H9 (cell line): ENCODE measurements at regions not wholly inside any gene's neighbourhood (a gene's known extent, or its start where the extent isn't known, plus 50 kb on each side); places are given as distances from the start of the nearest gene placed in this dataset.

ENCODE experiments used
- DNase-seq: peaks from one replicate; pipeline ENCODE4 v3.0.0-alpha.2; 2017
- H2AFZ ChIP-seq: one replicate; pipeline ENCODE4 v1.6.1; 2013; ENCODE audit warnings: mild to moderate bottlenecking, low read length, control low read depth, moderate library complexity
- H2AK5ac ChIP-seq: 2 replicates; pipeline ENCODE4 v1.6.1; 2013; ENCODE audit warnings: low read length, control low read depth, mixed read lengths; ENCODE audit not compliant: insufficient read length
- H2BK120ac ChIP-seq: one replicate; pipeline ENCODE4 v1.6.1; 2013; ENCODE audit warnings: low read depth, mild to moderate bottlenecking, low read length, control low read depth, inconsistent platforms; ENCODE audit not compliant: poor library complexity, severe bottlenecking
- H2BK12ac ChIP-seq: 2 replicates; pipeline ENCODE4 v1.6.1; 2013; ENCODE audit warnings: low read length, control low read depth, mixed read lengths, low read depth; ENCODE audit not compliant: insufficient read length
- H2BK15ac ChIP-seq: 2 replicates; pipeline ENCODE4 v1.6.1; 2013; ENCODE audit warnings: low read depth, low read length, control low read depth
- H2BK20ac ChIP-seq: one replicate; pipeline ENCODE4 v1.6.1; 2013; ENCODE audit warnings: low read depth, mild to moderate bottlenecking, low read length, control low read depth, inconsistent platforms; ENCODE audit not compliant: poor library complexity, severe bottlenecking
- H2BK5ac ChIP-seq: 2 replicates; pipeline ENCODE4 v1.6.1; 2013; ENCODE audit warnings: low read length, control low read depth, mixed read lengths; ENCODE audit not compliant: insufficient read length
- H3K14ac ChIP-seq: 2 replicates; pipeline ENCODE4 v1.6.1; 2013; ENCODE audit warnings: low read length, control low read depth; ENCODE audit not compliant: insufficient read depth
- H3K18ac ChIP-seq: 2 replicates; pipeline ENCODE4 v1.6.1; 2013; ENCODE audit warnings: low read depth, mild to moderate bottlenecking, mixed read lengths, low read length, control low read depth; ENCODE audit not compliant: insufficient read length
- H3K23ac ChIP-seq: 2 replicates; pipeline ENCODE4 v1.6.1; 2013; ENCODE audit warnings: low read length, control low read depth, mixed read lengths, low read depth; ENCODE audit not compliant: insufficient read length
- H3K23me2 ChIP-seq: 2 replicates; pipeline ENCODE4 v1.6.1; 2013; ENCODE audit warnings: low read depth, mild to moderate bottlenecking, mixed read lengths, low read length, control low read depth; ENCODE audit not compliant: insufficient read length, poor library complexity, severe bottlenecking
- H3K27ac ChIP-seq: 2 replicates; pipeline ENCODE4 v1.5.1; 2013; ENCODE audit warnings: low read length, control low read depth, mixed read lengths, low read depth; ENCODE audit not compliant: insufficient read length
- H3K27me3 ChIP-seq: 2 replicates; pipeline ENCODE4 v1.6.1; 2013; ENCODE audit warnings: low read length, control low read depth, inconsistent platforms; ENCODE audit not compliant: insufficient read depth
- H3K4ac ChIP-seq: 2 replicates; pipeline ENCODE4 v1.6.1; 2013; ENCODE audit warnings: low read depth, mild to moderate bottlenecking, control low read depth, inconsistent platforms, low read length, moderate library complexity
- H3K4me1 ChIP-seq: 2 replicates; pipeline ENCODE4 v1.6.1; 2013; ENCODE audit warnings: low read length, control low read depth, inconsistent platforms; ENCODE audit not compliant: insufficient read depth
- H3K4me2 ChIP-seq: 2 replicates; pipeline ENCODE4 v1.6.1; 2013; ENCODE audit warnings: low read length, control low read depth, mixed read lengths; ENCODE audit not compliant: insufficient read length, insufficient read depth
- H3K56ac ChIP-seq: 2 replicates; pipeline ENCODE4 v1.6.1; 2013; ENCODE audit warnings: low read depth, mild to moderate bottlenecking, mixed read lengths, low read length, control low read depth; ENCODE audit not compliant: insufficient read length
- H3K79me1 ChIP-seq: 2 replicates; pipeline ENCODE4 v1.6.1; 2013; ENCODE audit warnings: low read depth, mild to moderate bottlenecking, moderate library complexity, low read length, control low read depth, inconsistent platforms; ENCODE audit not compliant: insufficient read depth, poor library complexity, severe bottlenecking
- H3K79me2 ChIP-seq: 2 replicates; pipeline ENCODE4 v1.6.1; 2013; ENCODE audit warnings: low read length, control low read depth, inconsistent platforms; ENCODE audit not compliant: insufficient read depth
- H3K9ac ChIP-seq: 2 replicates; pipeline ENCODE4 v1.6.1; 2013; ENCODE audit warnings: low read length, control low read depth, mixed read lengths; ENCODE audit not compliant: insufficient read length; ENCODE audit errors: extremely low read depth
- H3K9me3 ChIP-seq: one replicate; pipeline ENCODE4 v1.6.1; 2013; ENCODE audit warnings: low read depth, low read length, inconsistent platforms; ENCODE audit not compliant: control insufficient read depth
- H3T11ph ChIP-seq: one replicate; pipeline ENCODE4 v1.6.1; 2013; ENCODE audit warnings: mild to moderate bottlenecking, low read length, control low read depth, inconsistent platforms
- H4K20me1 ChIP-seq: one replicate; pipeline ENCODE4 v1.6.1; 2013; ENCODE audit not compliant: control insufficient read depth, insufficient read length, insufficient read depth
- H4K5ac ChIP-seq: 2 replicates; pipeline ENCODE4 v1.6.1; 2013; ENCODE audit warnings: low read depth, mild to moderate bottlenecking, mixed read lengths, low read length, control low read depth; ENCODE audit not compliant: insufficient read length
- H4K8ac ChIP-seq: replicated peaks from 2 replicates; pipeline ENCODE4 v1.6.1; 2013; ENCODE audit warnings: low read length, control low read depth, mixed read lengths, low read depth; ENCODE audit not compliant: insufficient read length
- H4K91ac ChIP-seq: 2 replicates; pipeline ENCODE4 v1.6.1; 2013; ENCODE audit warnings: low read depth, mild to moderate bottlenecking, moderate library complexity, mixed read lengths, low read length, control low read depth; ENCODE audit not compliant: insufficient read length
- H3K27ac Mint-ChIP-seq, 3 experiments: 2 replicates in 2 of 3; 3 replicates in 1 of 3; pipeline ENCODE4 v1.8.0; 2020 to 2021; ENCODE audit warnings: mixed read lengths in 3 of 3, mild to moderate bottlenecking in 1 of 3, moderate library complexity in 1 of 3
- H3K27me3 Mint-ChIP-seq: 2 replicates; pipeline ENCODE4 v1.8.0; 2021; ENCODE audit warnings: low read depth, mild to moderate bottlenecking, moderate library complexity, mixed read lengths
- H3K36me3 Mint-ChIP-seq, 3 experiments: 2 replicates in 2 of 3; 3 replicates in 1 of 3; pipeline ENCODE4 v1.8.0; 2020 to 2021; ENCODE audit warnings: low read depth in 3 of 3, mixed read lengths in 3 of 3; ENCODE audit not compliant: insufficient read depth in 1 of 3
- H3K4me1 Mint-ChIP-seq, 2 experiments: 2 replicates each; pipeline ENCODE4 v1.8.0; 2020; ENCODE audit warnings: mixed read lengths in 2 of 2
- H3K4me3 Mint-ChIP-seq, 2 experiments: 2 replicates in 1 of 2; 3 replicates in 1 of 2; pipeline ENCODE4 v1.8.0; 2020 to 2021; ENCODE audit warnings: mild to moderate bottlenecking in 2 of 2, mixed read lengths in 2 of 2, moderate library complexity in 1 of 2
- H3K9me3 Mint-ChIP-seq, 2 experiments: 2 replicates in 1 of 2; 3 replicates in 1 of 2; pipeline ENCODE4 v1.8.0; 2020; ENCODE audit warnings: mild to moderate bottlenecking in 2 of 2, mixed read lengths in 2 of 2, moderate library complexity in 1 of 2
- WGBS: extraction: QIAGEN DNeasy Blood & Tissue Kit; methylation state at CpG from one replicate; pipeline ENCODE4 v1.1.7; 2013; ENCODE audit warnings: missing lambda C conversion rate, low lambda C conversion rate, mixed read lengths; ENCODE audit not compliant: insufficient read length; ENCODE audit errors: extremely low coverage; 5-methylcytosine and 5-hydroxymethylcytosine counted together
- TF ChIP-seq, protein P1 (sequence below): fragments of 200-600 bp; sonication (generic); conservative IDR thresholded peaks from 3 replicates; pipeline ENCODE4 v1.8.0; 2021; ENCODE audit warnings: antibody characterized with exemption, mild to moderate bottlenecking

DNA sequence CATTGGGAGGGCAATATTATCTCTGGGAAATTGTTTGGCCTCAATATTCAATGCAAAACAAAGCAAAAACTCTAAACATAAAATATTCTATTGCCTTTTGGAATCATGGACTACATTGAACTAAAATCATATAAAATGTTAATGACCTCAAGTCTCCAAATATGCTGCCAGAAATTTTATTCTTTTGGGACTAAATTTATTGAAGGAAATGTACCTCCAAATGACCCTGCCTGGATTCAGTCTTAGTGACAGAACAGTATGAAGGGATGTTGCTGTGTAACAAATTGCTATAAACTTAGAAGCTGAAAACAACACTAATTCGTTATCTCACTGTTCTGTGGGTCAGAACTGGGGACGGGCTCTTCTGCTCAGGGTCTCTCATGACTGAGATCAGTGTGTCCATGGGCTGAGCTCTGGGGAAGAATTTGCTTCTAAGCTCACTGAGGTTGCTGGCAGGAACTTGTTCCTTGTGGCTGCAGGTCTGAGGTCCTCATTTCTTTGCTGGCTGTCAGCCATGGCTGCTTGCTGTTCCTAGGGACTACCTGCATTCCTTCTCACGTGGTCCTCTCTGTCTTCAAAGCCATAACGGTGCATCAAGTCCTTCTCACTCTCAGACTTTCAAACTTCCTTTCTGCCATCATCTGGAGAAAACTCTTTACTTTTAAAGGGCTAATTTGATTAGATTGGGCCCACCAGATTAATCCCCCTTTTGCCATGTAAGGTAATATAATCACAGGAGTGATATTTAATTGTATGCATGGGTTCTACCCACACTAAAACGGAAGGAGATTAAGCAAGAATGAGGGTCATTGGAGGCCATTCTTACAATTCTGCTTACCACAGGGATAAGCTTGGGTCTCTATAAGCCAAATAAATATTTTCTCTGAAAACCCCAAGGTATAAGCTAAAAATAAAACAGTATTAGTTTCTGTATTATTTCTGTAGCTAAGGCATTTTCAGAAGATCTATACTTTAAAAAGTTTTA is 149.0 kb downstream of the ADCYAP1 start:
- Histone ChIP-seq H3T11ph (no peak overlapping the region), H2BK120ac (no peak overlapping the region), H3K14ac (peak overlapping the region; percentile 47; the same call in 1 of the 2 replicates), H3K27me3 (no peaks in the 10 kb centered on the region), H3K79me2 (no peaks in the 10 kb centered on the region), H3K27ac (no peak overlapping the region), H2BK5ac (no peak overlapping the region), H2AFZ (no peak overlapping the region), H3K4me1 (no peaks in the 10 kb centered on the region), H3K79me1 (no peaks in the 10 kb centered on the region), H4K5ac (no peak overlapping the region), H2BK12ac (no peak overlapping the region), H3K4ac (no peak overlapping the region), H4K91ac (no peak overlapping the region), H3K18ac (no peak overlapping the region), H3K23me2 (no peaks in the 10 kb centered on the region), H3K4me2 (no peak overlapping the region), H3K9ac (no peak overlapping the region), H4K8ac (no peak overlapping the region), H2BK15ac (no peak overlapping the region), H4K20me1 (no peaks in the 10 kb centered on the region), H3K9me3 (no peaks in the 10 kb centered on the region), H3K56ac (no peak overlapping the region), H2AK5ac (no peak overlapping the region), H2BK20ac (peak overlapping the region; percentile 45), H3K23ac (no peak overlapping the region)
- H3K27me3 Mint-ChIP-seq = no peaks in the 10 kb centered on the region
- H3K9me3 Mint-ChIP-seq = peaks cover 19 to 20% of the 10 kb centered on the region in 2 experiments
- peaks cover 12 to 15% of the 10 kb centered on the region in 2 experiments for H3K4me1 Mint-ChIP-seq
- peaks cover 0 to 22% (median 6%) of the 10 kb centered on the region in 3 experiments; a peak in 3 of 7 replicates for H3K36me3 Mint-ChIP-seq
- H3K27ac Mint-ChIP-seq = peak overlapping the region in 2 of 3 experiments; percentile 20 to 80; a peak in 3 of 7 replicates
- no peak overlapping the region for H3K4me3 Mint-ChIP-seq
- no peak for DNase-seq
- TF ChIP-seq, protein P1, sequence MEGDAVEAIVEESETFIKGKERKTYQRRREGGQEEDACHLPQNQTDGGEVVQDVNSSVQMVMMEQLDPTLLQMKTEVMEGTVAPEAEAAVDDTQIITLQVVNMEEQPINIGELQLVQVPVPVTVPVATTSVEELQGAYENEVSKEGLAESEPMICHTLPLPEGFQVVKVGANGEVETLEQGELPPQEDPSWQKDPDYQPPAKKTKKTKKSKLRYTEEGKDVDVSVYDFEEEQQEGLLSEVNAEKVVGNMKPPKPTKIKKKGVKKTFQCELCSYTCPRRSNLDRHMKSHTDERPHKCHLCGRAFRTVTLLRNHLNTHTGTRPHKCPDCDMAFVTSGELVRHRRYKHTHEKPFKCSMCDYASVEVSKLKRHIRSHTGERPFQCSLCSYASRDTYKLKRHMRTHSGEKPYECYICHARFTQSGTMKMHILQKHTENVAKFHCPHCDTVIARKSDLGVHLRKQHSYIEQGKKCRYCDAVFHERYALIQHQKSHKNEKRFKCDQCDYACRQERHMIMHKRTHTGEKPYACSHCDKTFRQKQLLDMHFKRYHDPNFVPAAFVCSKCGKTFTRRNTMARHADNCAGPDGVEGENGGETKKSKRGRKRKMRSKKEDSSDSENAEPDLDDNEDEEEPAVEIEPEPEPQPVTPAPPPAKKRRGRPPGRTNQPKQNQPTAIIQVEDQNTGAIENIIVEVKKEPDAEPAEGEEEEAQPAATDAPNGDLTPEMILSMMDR = no peak
- no CpG with 5 or more reads among the region's 5 CpGs for WGBS
